Fibroblast of lung (primary cell): ENCODE measurements at regions not wholly inside any gene's neighbourhood (a gene's known extent, or its start where the extent isn't known, plus 50 kb on each side); places are given as distances from the start of the nearest gene placed in this dataset.

Experiments
- DNase-seq, 2 donors: peaks; one replicate each; pipeline versions ENCODE4 v3.0.0 to v3.0.0-alpha.2; 2010; ENCODE audit warnings: low read depth in 2 of 2
- H2AFZ ChIP-seq: 2 replicates; pipeline ENCODE4 v1.5.1; 2012; ENCODE audit warnings: low read length, control low read depth, inconsistent platforms
- H3K27ac ChIP-seq: 2 replicates; pipeline ENCODE4 v1.5.1; 2011; ENCODE audit warnings: low read length, control low read depth; ENCODE audit not compliant: insufficient read depth
- H3K27me3 ChIP-seq: 2 replicates; pipeline ENCODE4 v1.5.1; 2011; ENCODE audit warnings: mild to moderate bottlenecking, low read length; ENCODE audit not compliant: control insufficient read depth, insufficient read depth
- H3K36me3 ChIP-seq: 2 replicates; pipeline ENCODE4 v1.5.1; 2011; ENCODE audit warnings: low read length; ENCODE audit not compliant: control insufficient read depth, insufficient read depth
- H3K4me1 ChIP-seq: 2 replicates; pipeline ENCODE4 v1.5.1; 2011; ENCODE audit warnings: low read length; ENCODE audit not compliant: control insufficient read depth, insufficient read depth; ENCODE audit errors: extremely low read depth
- H3K4me2 ChIP-seq: 2 replicates; pipeline ENCODE4 v1.5.1; 2011; ENCODE audit warnings: low read length, control low read depth; ENCODE audit not compliant: insufficient read depth; ENCODE audit errors: extremely low read depth
- H3K4me3 ChIP-seq, 4 experiments: fragments of 200-600 bp in 1 of 4; sonication (generic) in 1 of 4; replicated peaks in 1 of 4; 2 replicates each; pipeline ENCODE4 v1.5.1; 2011 to 2016; ENCODE audit warnings: low read length in 4 of 4, low read depth in 3 of 4, mild to moderate bottlenecking in 3 of 4, control low read depth in 2 of 4, inconsistent platforms in 1 of 4, mixed read lengths in 1 of 4; ENCODE audit not compliant: insufficient read depth in 1 of 4; ENCODE audit errors: control extremely low read depth in 1 of 4
- H3K79me2 ChIP-seq: 2 replicates; pipeline ENCODE4 v1.5.1; 2012; ENCODE audit warnings: mild to moderate bottlenecking, low read length, inconsistent platforms; ENCODE audit not compliant: control insufficient read depth, insufficient read depth
- H3K9ac ChIP-seq: 2 replicates; pipeline ENCODE4 v1.5.1; 2011; ENCODE audit warnings: mild to moderate bottlenecking, low read length, control low read depth; ENCODE audit not compliant: insufficient read depth
- H3K9me3 ChIP-seq: 2 replicates; pipeline ENCODE4 v1.5.1; 2012; ENCODE audit warnings: low read depth, low read length; ENCODE audit not compliant: control insufficient read depth, insufficient read depth
- H4K20me1 ChIP-seq: 2 replicates; pipeline ENCODE4 v1.5.1; 2011; ENCODE audit warnings: low read length; ENCODE audit not compliant: control insufficient read depth, insufficient read depth; ENCODE audit errors: extremely low read depth
- EZH2 ChIP-seq: IDR thresholded peaks from 2 replicates; pipeline ENCODE4 v1.5.1; 2012; ENCODE audit warnings: low read length, control low read depth, mild to moderate bottlenecking; ENCODE audit errors: missing control alignments
- TF ChIP-seq, protein P1 (sequence below), 2 donors: IDR thresholded peaks in 1 of 2; conservative IDR thresholded peaks in 1 of 2; 1 replicate in 1 of 2; 2 replicates in 1 of 2; pipeline ENCODE4 v1.5.1; 2011 to 2012; ENCODE audit warnings: low read length in 2 of 2, control low read depth in 1 of 2, inconsistent platforms in 1 of 2, low read depth in 1 of 2, mild to moderate bottlenecking in 1 of 2

DNA sequence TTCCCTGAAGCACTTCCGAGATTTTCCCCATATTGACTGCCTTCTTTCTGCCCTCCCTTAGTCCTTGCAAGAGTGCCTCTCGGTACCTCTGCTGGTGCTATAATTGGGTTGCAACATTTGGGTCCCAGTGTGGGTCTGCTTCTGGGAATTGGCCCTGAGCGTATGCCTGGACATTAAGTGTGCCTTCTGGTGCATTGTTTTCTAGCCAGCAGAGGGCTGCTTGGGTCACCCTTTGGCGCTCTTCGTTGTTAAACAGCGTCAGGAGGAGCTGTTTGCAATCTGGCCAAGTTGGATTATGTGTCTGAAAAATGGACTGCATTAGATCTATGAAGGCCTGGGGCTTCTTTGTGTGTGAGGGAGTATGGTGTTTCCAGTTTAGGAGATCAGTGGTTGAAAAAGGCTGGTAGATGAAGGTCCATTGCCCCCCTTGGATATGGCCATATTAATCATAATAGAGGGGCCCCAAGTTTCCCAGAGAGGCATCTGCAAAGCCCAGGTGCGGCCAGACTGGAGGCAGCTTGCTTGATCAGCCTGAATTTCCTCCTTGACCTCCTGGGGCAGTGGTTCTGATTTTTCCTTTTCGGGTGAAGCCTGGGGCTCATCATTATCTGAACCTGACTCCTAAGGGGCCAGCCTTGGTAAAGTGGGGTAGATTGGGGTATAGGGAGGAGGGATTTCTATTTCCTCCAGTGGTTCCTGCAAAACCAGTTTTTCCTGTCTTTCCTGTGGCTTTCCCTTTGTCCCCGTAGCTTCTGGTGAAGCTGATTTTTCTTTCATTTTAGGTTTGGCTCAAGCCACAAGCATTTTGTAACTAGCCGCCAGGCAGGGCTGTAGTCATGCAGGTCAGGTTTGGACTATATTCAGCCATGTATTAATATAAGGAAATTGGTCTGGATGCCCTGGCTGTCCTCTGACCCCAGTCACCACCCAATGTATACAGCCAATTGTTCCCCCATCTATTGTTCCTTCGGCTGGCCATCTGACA is 85.4 kb upstream of the GPR6 start:
- H3K4me2 ChIP-seq, result no peak overlapping the region
- H3K4me1 ChIP-seq, result no peaks in the 10 kb centered on the region
- H3K27ac ChIP-seq, result no peak overlapping the region
- H3K9me3 ChIP-seq, result no peaks in the 10 kb centered on the region
- no peak overlapping the region for H3K9ac ChIP-seq
- H3K27me3 ChIP-seq, result peaks cover 2% of the 10 kb centered on the region
- no peak for DNase-seq
- no peaks in the 10 kb centered on the region for H4K20me1 ChIP-seq
- TF ChIP-seq EZH2, result no peak
- TF ChIP-seq, protein P1, sequence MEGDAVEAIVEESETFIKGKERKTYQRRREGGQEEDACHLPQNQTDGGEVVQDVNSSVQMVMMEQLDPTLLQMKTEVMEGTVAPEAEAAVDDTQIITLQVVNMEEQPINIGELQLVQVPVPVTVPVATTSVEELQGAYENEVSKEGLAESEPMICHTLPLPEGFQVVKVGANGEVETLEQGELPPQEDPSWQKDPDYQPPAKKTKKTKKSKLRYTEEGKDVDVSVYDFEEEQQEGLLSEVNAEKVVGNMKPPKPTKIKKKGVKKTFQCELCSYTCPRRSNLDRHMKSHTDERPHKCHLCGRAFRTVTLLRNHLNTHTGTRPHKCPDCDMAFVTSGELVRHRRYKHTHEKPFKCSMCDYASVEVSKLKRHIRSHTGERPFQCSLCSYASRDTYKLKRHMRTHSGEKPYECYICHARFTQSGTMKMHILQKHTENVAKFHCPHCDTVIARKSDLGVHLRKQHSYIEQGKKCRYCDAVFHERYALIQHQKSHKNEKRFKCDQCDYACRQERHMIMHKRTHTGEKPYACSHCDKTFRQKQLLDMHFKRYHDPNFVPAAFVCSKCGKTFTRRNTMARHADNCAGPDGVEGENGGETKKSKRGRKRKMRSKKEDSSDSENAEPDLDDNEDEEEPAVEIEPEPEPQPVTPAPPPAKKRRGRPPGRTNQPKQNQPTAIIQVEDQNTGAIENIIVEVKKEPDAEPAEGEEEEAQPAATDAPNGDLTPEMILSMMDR (conservative IDR thresholded peaks at IDR 0.05 in 1 of 2, IDR thresholded peaks at IDR 0.05 in 1 of 2; ENCODE audit: low read depth in 1 of 2, low read length in 2 of 2), result no peak
- H2AFZ ChIP-seq, result no peak overlapping the region
- H3K4me3 ChIP-seq, result no peak overlapping the region
- no peaks in the 10 kb centered on the region for H3K36me3 ChIP-seq
- no peaks in the 10 kb centered on the region for H3K79me2 ChIP-seq

DNA sequence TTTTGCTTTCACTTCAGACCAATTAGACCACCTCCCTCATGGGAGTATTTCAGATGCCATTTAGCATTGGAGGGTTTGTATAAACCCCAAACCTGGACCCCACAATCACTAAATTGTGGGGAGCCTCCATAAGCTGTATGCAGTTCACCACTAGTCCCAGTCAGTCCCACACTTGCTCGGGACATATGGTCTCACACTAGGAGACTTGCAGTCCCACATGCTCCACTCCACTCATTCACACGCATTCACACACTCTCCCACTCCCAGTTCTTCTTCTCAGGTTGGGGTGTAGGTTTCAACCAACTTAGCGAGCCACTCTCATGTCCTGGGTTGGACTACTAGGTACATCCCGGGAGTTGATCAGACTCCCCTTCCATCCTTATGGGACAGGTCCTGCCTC is 84.5 kb upstream of the GPR6 start:
- Histone ChIP-seq H3K36me3 (no peaks in the 10 kb centered on the region), H3K4me1 (no peaks in the 10 kb centered on the region), H3K9me3 (no peaks in the 10 kb centered on the region), H3K79me2 (no peaks in the 10 kb centered on the region), H3K27ac (no peak overlapping the region), H3K4me3 (no peak overlapping the region), H3K4me2 (no peak overlapping the region), H3K9ac (no peak overlapping the region), H3K27me3 (peaks cover 2% of the 10 kb centered on the region), H2AFZ (no peak overlapping the region), H4K20me1 (no peaks in the 10 kb centered on the region)
- TF ChIP-seq EZH2, result no peak
- TF ChIP-seq, protein P1 (conservative IDR thresholded peaks at IDR 0.05 in 1 of 2, IDR thresholded peaks at IDR 0.05 in 1 of 2; ENCODE audit: low read depth in 1 of 2, low read length in 2 of 2), result no peak
- no peak for DNase-seq

DNA sequence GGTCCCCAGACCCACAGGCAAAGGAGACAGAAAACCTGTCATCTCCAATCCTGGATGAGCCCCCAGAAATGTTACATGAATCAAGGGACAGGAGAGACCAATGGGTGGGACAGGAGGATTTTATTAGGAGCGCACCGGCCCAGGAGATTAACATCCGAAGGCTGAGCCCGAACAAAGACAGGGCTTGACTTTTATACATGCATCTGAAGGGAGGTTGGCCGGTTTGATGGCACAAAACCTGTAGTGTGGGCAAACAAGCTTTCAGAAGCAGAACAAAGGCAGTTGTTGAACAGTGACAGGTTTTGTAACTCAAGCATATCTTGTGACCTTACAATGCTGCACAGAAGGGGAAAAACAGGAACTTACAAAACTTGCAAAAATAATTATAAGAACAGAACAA is 83.9 kb upstream of the GPR6 start:
- Histone ChIP-seq H2AFZ (no peak overlapping the region), H3K9me3 (no peaks in the 10 kb centered on the region), H3K9ac (no peak overlapping the region), H3K27ac (no peak overlapping the region), H3K27me3 (peaks cover 2% of the 10 kb centered on the region), H3K79me2 (no peaks in the 10 kb centered on the region), H3K36me3 (no peaks in the 10 kb centered on the region), H3K4me3 (no peak overlapping the region), H3K4me1 (no peaks in the 10 kb centered on the region), H4K20me1 (no peaks in the 10 kb centered on the region), H3K4me2 (no peak overlapping the region)
- no peak for DNase-seq
- TF ChIP-seq EZH2, result no peak
- TF ChIP-seq, protein P1 (conservative IDR thresholded peaks at IDR 0.05 in 1 of 2, IDR thresholded peaks at IDR 0.05 in 1 of 2; ENCODE audit: low read depth in 1 of 2, low read length in 2 of 2), result no peak
